GM18520 (cell line): ENCODE measurements at regions not wholly inside any gene's neighbourhood (a gene's known extent, or its start where the extent isn't known, plus 50 kb on each side); places are given as distances from the start of the nearest gene placed in this dataset.
A peak's percentile ranks its signal among the peaks of the same experiment; 100 is the strongest.
"Not testable (repeated sequence)": the region's sequence is repeated elsewhere in the genome, so short reads cannot be mapped to it uniquely, and the experiment has no call there.

Source experiments
- ATAC-seq: cut with Tn5 transposase; IDR thresholded peaks from one replicate; pipeline ENCODE4 v1.9.1; 2021; ENCODE audit not compliant: unreplicated experiment

- ATAC-seq = no peak
Measured at GRCh38 chr11:86148345-86148747, 79.5 kb upstream of the PICALM start.

GRCh38 chr11:86147004-86147403 is 78.1 kb upstream of the PICALM start:
- ATAC-seq = no peak

DNA sequence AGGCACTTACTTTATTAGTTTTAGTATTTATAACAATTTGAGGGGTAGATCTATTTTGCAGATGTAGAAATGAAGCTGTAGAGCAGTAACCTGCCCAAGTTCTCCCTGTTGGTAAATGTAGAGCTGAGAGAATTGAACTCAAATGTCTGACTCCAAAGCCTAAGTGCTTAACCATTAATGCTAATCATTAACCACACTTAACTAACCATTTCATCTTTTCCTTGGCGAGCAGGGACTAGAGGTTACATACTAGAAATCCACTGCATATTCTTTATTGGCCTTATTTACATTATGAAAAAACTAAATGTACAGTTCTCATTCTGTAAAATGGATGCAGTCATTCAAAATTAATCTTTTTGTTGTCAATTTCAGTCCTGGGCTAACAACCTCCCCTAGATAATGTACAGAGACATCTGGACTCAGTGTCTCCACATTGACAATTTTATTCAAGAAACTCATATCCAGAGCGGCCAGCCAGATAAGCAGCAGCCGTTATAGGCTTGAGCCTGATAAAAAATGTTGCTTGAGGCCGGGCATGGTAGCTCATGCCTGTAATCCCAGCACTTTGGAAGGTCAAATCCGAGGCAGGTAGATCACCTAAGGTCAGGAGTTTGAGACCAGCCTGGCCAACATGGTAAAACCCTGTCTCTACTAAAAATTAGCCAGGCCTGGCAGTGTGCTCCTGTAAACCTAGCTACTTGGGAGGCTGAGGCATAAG is 76.7 kb upstream of the PICALM start:
- no peak for ATAC-seq

DNA sequence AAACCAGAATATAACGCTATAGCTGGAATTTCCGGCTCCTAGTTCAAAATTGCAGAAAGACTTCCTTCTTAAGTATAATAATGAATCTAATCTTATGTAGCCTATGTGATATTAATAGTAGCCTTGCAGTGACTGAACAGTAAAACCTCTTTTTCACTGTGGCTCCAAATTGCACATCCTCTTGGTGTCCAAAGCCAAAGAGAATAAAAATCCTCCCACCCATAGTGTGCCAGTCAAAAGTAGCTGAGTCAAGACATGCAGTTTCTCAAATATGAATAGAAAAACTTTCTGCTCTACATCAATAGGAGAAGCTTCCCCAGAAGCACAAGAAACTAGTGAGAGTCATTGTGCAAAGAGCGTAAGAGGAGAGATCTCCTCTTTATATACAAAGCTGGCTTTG is 76.0 kb upstream of the PICALM start:
- no peak for ATAC-seq

- not testable (repeated sequence) for ATAC-seq
Measured at GRCh38 chr11:86144087-86144486, 75.2 kb upstream of the PICALM start.

GRCh38 chr11:86143087-86144030 is 74.5 kb upstream of the PICALM start:
- ATAC-seq = peak; percentile 32

DNA sequence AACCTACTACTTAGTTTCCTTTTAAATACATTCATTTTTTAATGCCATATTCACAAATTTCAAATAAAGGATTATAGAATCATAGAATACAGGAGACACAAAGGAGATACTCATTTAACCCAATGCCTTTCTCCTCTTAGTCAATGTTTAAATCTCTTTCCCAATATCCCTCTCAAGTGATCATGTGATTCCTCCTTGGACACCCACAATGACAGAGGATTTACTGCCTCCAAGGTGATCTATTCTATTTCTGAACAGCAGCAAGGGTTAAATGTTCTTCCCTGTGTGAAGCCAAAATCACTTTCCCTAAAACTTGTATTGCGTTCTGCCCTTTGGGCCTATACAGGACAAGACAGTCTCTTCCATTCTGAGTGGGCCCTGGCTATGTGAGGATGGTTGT is 73.3 kb upstream of the PICALM start:
- no peak for ATAC-seq

- ATAC-seq = no peak
Measured at GRCh38 chr11:86141727-86142126, 72.8 kb upstream of the PICALM start.

- no peak for ATAC-seq
Measured at GRCh38 chr11:86140334-86140990, 71.6 kb upstream of the PICALM start.

- ATAC-seq = peak; percentile 63
Measured at GRCh38 chr11:86138958-86139357, 70.1 kb upstream of the PICALM start.

GRCh38 chr11:86136538-86136937 is 67.7 kb upstream of the PICALM start:
- ATAC-seq = no peak

DNA sequence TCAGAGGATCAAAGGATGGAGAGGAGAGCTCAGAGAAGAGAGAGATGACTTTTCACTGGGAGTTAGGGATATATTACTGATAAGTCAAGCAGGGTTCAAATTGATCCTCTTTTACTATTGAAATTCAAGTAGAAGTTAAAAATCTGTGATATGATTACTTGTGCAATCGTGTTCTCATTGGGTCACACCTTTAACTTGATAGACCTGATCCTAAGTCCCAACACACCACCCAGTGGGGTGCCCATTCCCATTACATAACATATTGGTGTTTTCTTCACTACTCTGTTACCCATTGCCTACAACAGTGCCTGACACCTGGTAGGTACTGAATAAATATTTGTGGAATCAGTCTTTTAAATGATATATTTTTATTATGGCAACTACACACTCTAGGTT is 66.4 kb upstream of the PICALM start:
- ATAC-seq = no peak

DNA sequence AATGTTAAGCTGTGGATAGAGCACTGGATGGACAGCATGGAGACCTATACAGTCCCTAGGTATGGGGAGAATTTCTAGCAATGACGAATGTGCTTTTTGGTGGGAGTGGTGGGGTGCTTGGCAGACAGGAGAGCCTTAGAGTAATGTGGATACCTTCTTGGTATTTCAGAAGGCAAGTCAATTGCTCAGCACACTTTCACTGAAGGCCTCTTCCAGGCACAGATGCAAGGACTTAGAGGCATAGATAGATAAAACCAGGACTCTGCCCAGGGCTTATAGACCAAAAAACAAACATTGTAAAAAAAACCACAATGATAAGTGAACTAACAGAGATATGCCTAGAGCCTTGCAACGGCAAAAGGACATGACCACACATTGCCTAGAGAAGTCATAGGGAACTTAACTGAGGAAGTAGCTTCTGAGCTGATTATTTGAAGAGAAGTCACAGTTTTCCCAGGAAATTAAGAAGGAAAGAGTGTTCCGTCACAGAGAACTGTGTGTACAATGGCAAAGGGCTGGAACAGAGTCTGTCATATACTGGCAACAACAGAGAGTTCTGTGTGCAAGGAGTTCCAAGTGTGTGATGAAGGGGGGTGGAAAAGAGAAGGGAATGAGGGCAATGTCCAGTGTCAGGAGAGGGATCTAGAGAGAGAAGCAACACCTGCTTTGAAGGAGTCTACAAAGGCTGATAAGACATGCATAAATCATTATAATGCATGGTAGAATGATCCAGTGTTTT is 65.9 kb upstream of the PICALM start:
- ATAC-seq = no peak

DNA sequence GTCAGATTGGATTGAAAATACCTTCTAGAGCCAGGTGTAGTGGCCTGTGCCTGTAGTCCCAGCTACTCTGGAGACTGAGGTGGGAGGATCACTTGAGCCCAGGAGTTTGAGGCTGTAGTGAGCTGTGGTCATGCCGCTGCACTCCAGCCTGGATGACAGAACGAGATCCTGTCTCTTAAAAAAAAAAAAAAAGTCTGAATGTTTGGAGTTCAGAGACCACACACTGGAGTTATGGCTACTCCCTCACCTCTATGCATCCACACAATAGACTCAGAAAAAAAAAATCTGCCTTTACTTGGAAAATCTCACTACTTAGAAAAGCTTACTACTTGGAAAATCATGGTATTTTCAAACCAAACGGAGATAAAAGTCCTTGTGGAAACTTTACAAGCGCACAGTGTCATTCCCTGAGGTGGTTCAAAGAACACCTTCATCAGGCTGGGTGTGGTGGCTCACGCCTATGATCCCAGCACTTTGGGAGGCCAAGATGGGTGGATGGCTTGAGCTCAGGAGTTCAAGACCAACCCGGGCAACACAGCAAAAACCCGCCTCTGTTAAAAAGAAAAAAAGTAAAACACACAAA is 63.9 kb upstream of the PICALM start:
- ATAC-seq = no peak

DNA sequence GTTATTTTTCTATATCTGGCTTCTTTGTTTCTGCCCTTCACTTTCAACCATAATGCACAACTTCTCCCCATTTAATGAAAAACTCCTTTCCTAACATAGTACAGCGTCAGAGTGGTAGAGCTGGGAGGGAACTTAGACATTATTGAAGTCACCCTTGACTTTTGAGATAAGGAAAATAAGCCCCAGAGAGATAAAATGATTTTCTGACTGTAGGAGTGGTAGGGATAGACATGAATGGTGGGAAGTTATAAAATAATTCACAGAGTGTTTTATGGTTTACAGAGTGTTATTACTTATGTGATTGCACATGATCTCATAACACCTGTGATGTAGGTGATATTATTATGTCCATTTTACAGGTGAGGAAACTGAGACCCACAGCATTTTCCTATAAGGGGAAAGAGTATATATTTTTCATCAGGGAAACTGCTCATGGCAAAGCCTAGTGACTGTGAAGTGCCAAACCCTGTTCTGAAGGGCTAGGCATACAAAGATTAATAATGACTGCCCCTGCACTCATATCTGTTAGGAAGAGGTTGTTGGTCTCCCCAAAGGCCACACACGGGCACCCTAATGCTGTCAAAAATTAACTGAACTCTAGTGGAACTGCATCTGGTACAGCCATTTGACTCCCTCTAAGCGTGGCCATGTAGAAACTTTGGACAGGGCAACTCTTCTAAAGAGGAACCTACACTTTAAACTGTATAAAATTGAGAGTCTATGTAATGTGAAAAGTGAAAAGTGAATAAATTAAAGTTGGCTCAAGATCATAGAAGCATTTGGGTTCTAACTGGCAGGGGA is 61.1 kb upstream of the PICALM start:
- ATAC-seq = no peak

- ATAC-seq = no peak
Measured at GRCh38 chr11:86128914-86129313, 60.0 kb upstream of the PICALM start.

DNA sequence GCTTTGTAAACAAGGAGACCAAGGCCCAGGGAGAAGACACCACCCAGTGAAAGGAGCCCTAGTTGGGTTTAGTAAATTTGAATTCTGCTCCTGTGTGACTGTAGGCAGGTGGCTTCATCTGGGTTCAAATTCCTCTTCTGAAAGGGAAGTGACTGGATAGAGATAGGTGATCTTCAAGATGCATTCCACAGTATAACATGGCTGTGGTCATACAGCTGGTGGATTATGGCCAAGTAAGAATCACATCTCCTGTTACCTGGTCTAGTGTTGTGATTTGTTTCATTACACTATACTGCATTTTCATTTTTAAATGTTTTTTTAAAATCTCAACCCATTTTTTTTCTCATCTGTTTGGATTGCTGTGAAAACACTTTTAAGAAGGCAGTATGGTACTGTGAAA is 58.0 kb upstream of the PICALM start:
- ATAC-seq = no peak

GRCh38 chr11:86124251-86125233 is 55.7 kb upstream of the PICALM start:
- no peak for ATAC-seq

- ATAC-seq = no peak
Measured at GRCh38 chr11:86122773-86123172, 53.9 kb upstream of the PICALM start.
